Lung microvascular endothelial cell (primary cell): ENCODE measurements at regions not wholly inside any gene's neighbourhood (a gene's known extent, or its start where the extent isn't known, plus 50 kb on each side); places are given as distances from the start of the nearest gene placed in this dataset.

Source experiments
- DNase-seq, 2 donors: peaks; one replicate each; pipeline versions ENCODE4 v3.0.0 to v3.0.0-alpha.2; 2010; ENCODE audit warnings: low read depth in 2 of 2

GRCh38 chrX:26026179-26026578 lies 112.0 kb upstream of the MAGEB18 start:
- DNase-seq: peak in 1 of 2 donors; percentile 58

- DNase-seq: peak in 1 of 2 donors; percentile 31
Measured at GRCh38 chrX:26032111-26032912, 105.8 kb upstream of the MAGEB18 start.

GRCh38 chrX:26037367-26037766 lies 100.8 kb upstream of the MAGEB18 start:
- DNase-seq: no peak

- DNase-seq: no peak
Measured at GRCh38 chrX:26050099-26050498, 88.0 kb upstream of the MAGEB18 start.

- DNase-seq: no peak
Measured at GRCh38 chrX:26070882-26071281, 67.3 kb upstream of the MAGEB18 start.

- no peak for DNase-seq
Measured at GRCh38 chrX:26071618-26072017, 66.5 kb upstream of the MAGEB18 start.

- DNase-seq: no peak
Measured at GRCh38 chrX:26083093-26083492, 55.0 kb upstream of the MAGEB18 start.
